Endothelial cell of umbilical vein (primary cell): ENCODE measurements at regions not wholly inside any gene's neighbourhood (a gene's known extent, or its start where the extent isn't known, plus 50 kb on each side); places are given as distances from the start of the nearest gene placed in this dataset.
A peak's percentile ranks its signal among the peaks of the same experiment; 100 is the strongest.

Source experiments
- BruUV-seq: library from RNA; stranded (reverse); fragments of 400-500 nt; replicated peaks from 2 replicates; lab custom pipeline; 2021; lab: Mats Ljungman, UMichigan
- CTCF ChIA-PET: fragments of 300-600, 350-600 bp; sonication (Branson Sonifier 250); formaldehyde crosslinking; loops from one replicate; lab custom pipeline; 2021; ENCODE audit warnings: antibody characterized with exemption, inconsistent platforms; lab: Charles Lee
- POLR2A ChIA-PET: fragments of 300-600, 350-600 bp; sonication (Branson Sonifier 250); formaldehyde crosslinking; loops from one replicate; lab custom pipeline; 2021; ENCODE audit warnings: antibody characterized with exemption, inconsistent platforms; lab: Charles Lee
- DNase-seq: peaks from one replicate; pipeline ENCODE4 v3.0.0-alpha.2; 2011; ENCODE audit warnings: low read depth, low spot score
- FAIRE-seq: peaks from 2 replicates; lab custom pipeline; 2011; peaks lifted over from hg19 to GRCh38; lab: Jason Lieb, UNC
- H2AFZ ChIP-seq: 2 replicates; pipeline ENCODE4 v1.6.0; 2012; ENCODE audit warnings: low read depth, low read length, control low read depth, inconsistent platforms
- H3K27ac ChIP-seq: 2 replicates; pipeline ENCODE4 v1.5.1; 2011; ENCODE audit warnings: low read depth, mild to moderate bottlenecking, control low read depth, low read length, moderate library complexity; ENCODE audit not compliant: insufficient read depth
- H3K27me3 ChIP-seq, 2 experiments: 2 replicates each; pipeline versions ENCODE4 v1.6.0 to v1.6.1; 2011; ENCODE audit warnings: low read length in 2 of 2, mixed read lengths in 1 of 2; ENCODE audit not compliant: control insufficient read depth in 2 of 2, insufficient read depth in 2 of 2
- H3K36me3 ChIP-seq, 2 experiments: 2 replicates in 1 of 2; 3 replicates in 1 of 2; pipeline ENCODE4 v1.5.1; 2011; ENCODE audit warnings: low read length in 2 of 2, mild to moderate bottlenecking in 1 of 2, moderate library complexity in 1 of 2; ENCODE audit not compliant: control insufficient read depth in 2 of 2, insufficient read depth in 2 of 2; ENCODE audit errors: extremely low read depth in 1 of 2
- H3K4me1 ChIP-seq: 3 replicates; pipeline ENCODE4 v1.5.1; 2011; ENCODE audit warnings: mild to moderate bottlenecking, low read length; ENCODE audit not compliant: control insufficient read depth, insufficient read depth; ENCODE audit errors: extremely low read depth
- H3K4me2 ChIP-seq: 2 replicates; pipeline ENCODE4 v1.6.1; 2011; ENCODE audit warnings: low read length, control low read depth, mixed read lengths; ENCODE audit not compliant: insufficient read depth
- H3K4me3 ChIP-seq, 3 experiments: fragments of 200-600 bp in 1 of 3; sonication (generic), shearing (Covaris generic) in 1 of 3; replicated peaks in 1 of 3; 2 replicates each; pipeline ENCODE4 v1.5.1; 2011 to 2016; ENCODE audit warnings: control low read depth in 3 of 3, low read length in 3 of 3, mild to moderate bottlenecking in 2 of 3, inconsistent platforms in 1 of 3, low read depth in 1 of 3, moderate library complexity in 1 of 3; ENCODE audit not compliant: insufficient read depth in 1 of 3
- H3K79me2 ChIP-seq: 2 replicates; pipeline ENCODE4 v1.6.0; 2012; ENCODE audit warnings: low read length, inconsistent platforms; ENCODE audit not compliant: control insufficient read depth, insufficient read depth
- H3K9ac ChIP-seq: replicated peaks from 2 replicates; pipeline ENCODE3; 2011; ENCODE audit warnings: low read length, control low read depth; ENCODE audit not compliant: insufficient read depth; ENCODE audit errors: extremely low read depth
- H3K9me1 ChIP-seq: replicated peaks from 3 replicates; pipeline ENCODE4 v1.6.0; 2011; ENCODE audit warnings: mild to moderate bottlenecking, low read length; ENCODE audit not compliant: control insufficient read depth, insufficient read depth; ENCODE audit errors: extremely low read depth
- H3K9me3 ChIP-seq: replicated peaks from 2 replicates; pipeline ENCODE4 v1.5.1; 2012; ENCODE audit warnings: low read length, inconsistent platforms; ENCODE audit not compliant: control insufficient read depth, insufficient read depth
- H4K20me1 ChIP-seq: replicated peaks from 2 replicates; pipeline ENCODE3; 2011; ENCODE audit warnings: mild to moderate bottlenecking, low read length; ENCODE audit not compliant: control insufficient read depth, insufficient read depth; ENCODE audit errors: extremely low read depth
- EZH2 ChIP-seq: IDR thresholded peaks from 2 replicates; pipeline ENCODE4 v1.6.1; 2012; ENCODE audit warnings: borderline replicate concordance, low read depth, mild to moderate bottlenecking, moderate library complexity, low read length, inconsistent platforms; ENCODE audit not compliant: severe bottlenecking
- FOS ChIP-seq: IDR thresholded peaks from 2 replicates; pipeline ENCODE4 v1.6.1; 2011; ENCODE audit warnings: mild to moderate bottlenecking, low read length, moderate library complexity, borderline replicate concordance; ENCODE audit not compliant: insufficient read depth
- GATA2 ChIP-seq: IDR thresholded peaks from 2 replicates; pipeline ENCODE4 v1.7.0; 2011; ENCODE audit warnings: low read depth, mild to moderate bottlenecking, moderate library complexity, mixed read lengths, low read length; ENCODE audit not compliant: insufficient read length, insufficient read depth
- JUN ChIP-seq: IDR thresholded peaks from 2 replicates; pipeline ENCODE4 v1.6.1; 2011; ENCODE audit warnings: borderline replicate concordance, low read depth; ENCODE audit not compliant: insufficient read length, insufficient read depth
- MYC ChIP-seq: IDR thresholded peaks from one replicate; pipeline ENCODE4 v1.6.1; 2011; ENCODE audit warnings: mild to moderate bottlenecking, low read depth, low read length
- POLR2A ChIP-seq: IDR thresholded peaks from 2 replicates; pipeline ENCODE4 v1.6.1; 2012; ENCODE audit warnings: low read depth, mild to moderate bottlenecking, control low read depth, low read length
- POLR2AphosphoS5 ChIP-seq: IDR thresholded peaks from 2 replicates; pipeline ENCODE4 v1.6.1; 2012; ENCODE audit warnings: low read depth, mild to moderate bottlenecking, control low read depth, low read length, moderate library complexity; ENCODE audit not compliant: insufficient read depth
- dilution Hi-C: fragments of 300-500 bp; cut with MboI; formaldehyde crosslinking; loops from one replicate; pipeline ENCODE4 v1.15.0; 2019; ENCODE audit warnings: low sequenced_read_pairs; ENCODE audit not compliant: extremely low pct_ligation_motif_present
- intact Hi-C: fragments of 100-400 bp; cut with micrococcal nuclease; formaldehyde crosslinking; loops from one replicate; pipeline ENCODE4 v1.10.0; 2022
- TF ChIP-seq, protein P1 (sequence below): IDR thresholded peaks from 2 replicates; pipeline ENCODE4 v1.6.1; 2011; ENCODE audit not compliant: insufficient read depth, insufficient read length
- TF ChIP-seq, protein P2 (sequence below), 2 donors: IDR thresholded peaks; 1 replicate in 1 of 2; 2 replicates in 1 of 2; pipeline ENCODE4 v1.5.1; 2011; ENCODE audit warnings: low read length in 2 of 2, mild to moderate bottlenecking in 2 of 2, moderate library complexity in 2 of 2, control low read depth in 1 of 2, inconsistent platforms in 1 of 2, low read depth in 1 of 2; ENCODE audit not compliant: insufficient read depth in 1 of 2; ENCODE audit errors: extremely low read depth in 1 of 2

DNA sequence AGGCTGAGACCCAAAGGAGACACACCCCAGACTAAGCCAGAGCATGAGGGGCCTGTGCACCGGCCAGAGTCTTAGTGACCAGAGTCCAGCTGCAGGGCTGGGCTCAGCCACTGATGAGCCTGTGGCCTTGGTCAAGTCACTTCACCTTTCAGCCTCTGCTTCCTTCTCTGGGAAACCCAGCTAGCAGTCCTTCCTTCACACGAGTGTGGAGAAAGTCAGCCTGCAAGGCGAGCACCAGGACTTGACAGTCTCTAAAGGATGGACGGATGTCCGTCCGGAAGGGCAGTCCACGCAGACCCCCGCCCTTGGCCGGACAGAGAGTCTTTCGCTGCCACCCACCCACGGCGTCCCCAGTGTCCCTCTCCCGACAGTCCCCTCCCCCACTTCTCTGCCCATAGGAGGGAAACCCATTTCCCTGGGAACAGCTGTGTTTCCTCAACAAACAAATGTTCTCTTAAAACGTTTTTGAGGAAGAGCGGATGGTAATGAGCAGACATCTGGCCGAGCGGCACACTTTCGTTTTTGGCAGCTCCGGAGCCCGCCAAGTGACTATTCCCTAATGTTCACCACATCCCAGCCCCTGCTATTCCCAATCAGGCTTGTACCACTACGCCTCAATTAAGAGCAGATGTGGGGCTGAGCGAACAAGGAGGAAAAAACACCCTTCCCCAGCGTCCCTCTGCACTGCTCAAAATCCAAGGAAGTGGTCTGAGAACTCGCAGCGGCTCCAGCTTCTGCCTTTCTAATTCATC is 129.1 kb upstream of the SMAD3 start:
- Histone ChIP-seq H3K9ac (no peak overlapping the region), H3K9me1 (no peaks in the 10 kb centered on the region), H3K27me3 (peaks cover 0 to 3% of the 10 kb centered on the region in 2 experiments), H3K79me2 (no peaks in the 10 kb centered on the region), H3K27ac (no peak overlapping the region), H2AFZ (no peak overlapping the region), H3K4me3 (peak overlapping the region in 1 of 3 experiments; percentile 17), H3K4me1 (peaks cover 14% of the 10 kb centered on the region), H3K4me2 (peak overlapping the region; percentile 31), H4K20me1 (no peaks in the 10 kb centered on the region), H3K9me3 (no peaks in the 10 kb centered on the region), H3K36me3 (no peaks in the 10 kb centered on the region)
- dilution Hi-C loops (loop anchor here (25.0 kb wide), 1 partner anchor 501 kb away; no protein-coding TSS in a partner anchor), intact Hi-C loops (no loop called here)
- ChIA-PET CTCF (no interaction called here), POLR2A (no interaction called here)
- no peak for TF ChIP-seq JUN
- FAIRE-seq (peak; percentile 61), DNase-seq (no peak)
- BruUV-seq = no TSS peak

GRCh38 chr15:66936861-66937582 is 128.4 kb upstream of the SMAD3 start:
- Histone ChIP-seq H3K27ac (no peak overlapping the region), H3K4me1 (peaks cover 6% of the 10 kb centered on the region), H2AFZ (no peak overlapping the region), H3K27me3 (peaks cover 0 to 3% of the 10 kb centered on the region in 2 experiments), H3K4me3 (no peak overlapping the region), H3K4me2 (no peak overlapping the region), H3K79me2 (no peaks in the 10 kb centered on the region), H4K20me1 (no peaks in the 10 kb centered on the region), H3K36me3 (no peaks in the 10 kb centered on the region), H3K9me1 (no peaks in the 10 kb centered on the region), H3K9ac (no peak overlapping the region), H3K9me3 (no peaks in the 10 kb centered on the region)
- BruUV-seq = no TSS peak
- ChIA-PET POLR2A (no interaction called here), CTCF (no interaction called here)
- DNase-seq = no peak
- dilution Hi-C loops = loop anchor here (25.0 kb wide), 1 partner anchor 500 kb away; no protein-coding TSS in a partner anchor
- TF ChIP-seq POLR2A (no peak), EZH2 (no peak), GATA2 (no peak), JUN (no peak), FOS (no peak), POLR2AphosphoS5 (no peak), MYC (no peak)
- TF ChIP-seq, protein P1, sequence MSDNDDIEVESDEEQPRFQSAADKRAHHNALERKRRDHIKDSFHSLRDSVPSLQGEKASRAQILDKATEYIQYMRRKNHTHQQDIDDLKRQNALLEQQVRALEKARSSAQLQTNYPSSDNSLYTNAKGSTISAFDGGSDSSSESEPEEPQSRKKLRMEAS = no peak
- TF ChIP-seq, protein P2, sequence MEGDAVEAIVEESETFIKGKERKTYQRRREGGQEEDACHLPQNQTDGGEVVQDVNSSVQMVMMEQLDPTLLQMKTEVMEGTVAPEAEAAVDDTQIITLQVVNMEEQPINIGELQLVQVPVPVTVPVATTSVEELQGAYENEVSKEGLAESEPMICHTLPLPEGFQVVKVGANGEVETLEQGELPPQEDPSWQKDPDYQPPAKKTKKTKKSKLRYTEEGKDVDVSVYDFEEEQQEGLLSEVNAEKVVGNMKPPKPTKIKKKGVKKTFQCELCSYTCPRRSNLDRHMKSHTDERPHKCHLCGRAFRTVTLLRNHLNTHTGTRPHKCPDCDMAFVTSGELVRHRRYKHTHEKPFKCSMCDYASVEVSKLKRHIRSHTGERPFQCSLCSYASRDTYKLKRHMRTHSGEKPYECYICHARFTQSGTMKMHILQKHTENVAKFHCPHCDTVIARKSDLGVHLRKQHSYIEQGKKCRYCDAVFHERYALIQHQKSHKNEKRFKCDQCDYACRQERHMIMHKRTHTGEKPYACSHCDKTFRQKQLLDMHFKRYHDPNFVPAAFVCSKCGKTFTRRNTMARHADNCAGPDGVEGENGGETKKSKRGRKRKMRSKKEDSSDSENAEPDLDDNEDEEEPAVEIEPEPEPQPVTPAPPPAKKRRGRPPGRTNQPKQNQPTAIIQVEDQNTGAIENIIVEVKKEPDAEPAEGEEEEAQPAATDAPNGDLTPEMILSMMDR (IDR thresholded peaks at IDR 0.05; ENCODE audit: extremely low read depth in 1 of 2, insufficient read depth in 1 of 2, low read depth in 1 of 2, low read length in 2 of 2) = no peak
- FAIRE-seq = no peak
- intact Hi-C loops = no loop called here
